HepG2 (cell line): ENCODE measurements at regions not wholly inside any gene's neighbourhood (a gene's known extent, or its start where the extent isn't known, plus 50 kb on each side); places are given as distances from the start of the nearest gene placed in this dataset.
"Not testable (repeated sequence)": the region's sequence is repeated elsewhere in the genome, so short reads cannot be mapped to it uniquely, and the experiment has no call there.

ENCODE experiments used
- ATAC-seq: fragments of 200-7000 bp; cut with Tn5 transposase; 3 replicates; pipeline ENCODE4 v1.9.1; 2020; ENCODE audit warnings: mild to moderate bottlenecking, moderate library complexity
- BruUV-seq: library from RNA; stranded (reverse); fragments of 400-500 nt; replicated peaks from 2 replicates; lab custom pipeline; 2021; lab: Mats Ljungman, UMichigan
- CTCF ChIA-PET: fragments of 300-600 bp; formaldehyde crosslinking; extraction: SDS; loops from one replicate; lab custom pipeline; 2021; ENCODE audit warnings: low total read pairs, inconsistent platforms, low intra/inter-chr PET ratio; lab: Yijun Ruan, JAX
- POLR2A ChIA-PET: fragments of 350-600 bp; sonication (Branson Sonifier 250); formaldehyde crosslinking; loops from one replicate; lab custom pipeline; 2020; ENCODE audit warnings: antibody characterized with exemption, inconsistent platforms; lab: Yijun Ruan, JAX
- DNase-seq: peaks from one replicate; pipeline ENCODE4 v3.0.0-alpha.2; 2015; ENCODE audit warnings: low spot score
- FAIRE-seq: peaks from 3 replicates; lab custom pipeline; 2011; peaks lifted over from hg19 to GRCh38; lab: Jason Lieb, UNC
- H2AFZ ChIP-seq: one replicate; pipeline ENCODE4 v1.6.1; 2011; ENCODE audit warnings: low read length, inconsistent platforms
- H3K27ac ChIP-seq: fragments of 300-600 bp; 3 replicates; pipeline ENCODE4 v1.8.0; 2011; ENCODE audit warnings: mixed run types, mild to moderate bottlenecking, mixed read lengths, low read length, inconsistent platforms; ENCODE audit not compliant: insufficient read depth; ENCODE audit errors: extremely low read length
- H3K27me3 ChIP-seq, 2 experiments: fragments of 200-600 bp in 1 of 2; 2 replicates in 1 of 2; 3 replicates in 1 of 2; pipeline versions ENCODE4 v1.6.0 to v1.8.0; 2011; ENCODE audit warnings: low read length in 2 of 2, mild to moderate bottlenecking in 2 of 2, moderate library complexity in 2 of 2, inconsistent platforms in 1 of 2; ENCODE audit not compliant: insufficient read depth in 2 of 2, control insufficient read depth in 1 of 2
- H3K36me3 ChIP-seq, 2 experiments: fragments of 200-600 bp in 1 of 2; replicated peaks in 1 of 2; 2 replicates in 1 of 2; 3 replicates in 1 of 2; pipeline versions ENCODE4 v1.5.1 to v1.8.0; 2011; ENCODE audit warnings: low read length in 2 of 2, inconsistent platforms in 1 of 2; ENCODE audit not compliant: insufficient read depth in 2 of 2, control insufficient read depth in 1 of 2
- H3K4me1 ChIP-seq: 2 replicates; pipeline ENCODE4 v1.5.1; 2012; ENCODE audit warnings: low read length, inconsistent platforms; ENCODE audit not compliant: insufficient read depth
- H3K4me2 ChIP-seq: 2 replicates; pipeline ENCODE4 v1.6.0; 2011; ENCODE audit warnings: low read depth, low read length, inconsistent platforms
- H3K4me3 ChIP-seq, 3 experiments: fragments of 200-600 bp in 1 of 3; sonication (generic), shearing (Covaris generic) in 1 of 3; replicated peaks in 1 of 3; 2 replicates each; pipeline ENCODE4 v1.5.1; 2011 to 2016; ENCODE audit warnings: low read length in 3 of 3, inconsistent platforms in 2 of 3, low read depth in 2 of 3, mild to moderate bottlenecking in 2 of 3, control low read depth in 1 of 3, mixed read lengths in 1 of 3; ENCODE audit not compliant: insufficient read depth in 1 of 3
- H3K79me2 ChIP-seq: one replicate; pipeline ENCODE4 v1.6.1; 2011; ENCODE audit warnings: low read length, inconsistent platforms; ENCODE audit not compliant: insufficient read depth
- H3K9ac ChIP-seq: 2 replicates; pipeline ENCODE4 v1.6.0; 2011; ENCODE audit warnings: mild to moderate bottlenecking, low read depth, low read length, inconsistent platforms; ENCODE audit not compliant: insufficient read depth
- H3K9me3 ChIP-seq: 2 replicates; pipeline ENCODE4 v1.5.1; 2012; ENCODE audit warnings: mild to moderate bottlenecking, low read length
- H4K20me1 ChIP-seq: 2 replicates; pipeline ENCODE4 v1.6.0; 2011; ENCODE audit warnings: inconsistent platforms, mild to moderate bottlenecking, low read length, moderate library complexity; ENCODE audit not compliant: insufficient read depth
- FOXA1 ChIP-seq, 2 experiments: fragments of 450-650 bp in 1 of 2; sonication (generic) in 1 of 2; formaldehyde crosslinking in 1 of 2; IDR thresholded peaks; 2 replicates each; pipeline versions ENCODE4 v1.4.0 to v1.6.1; 2016 to 2020; ENCODE audit warnings: missing genetic modification reagents in 1 of 2
- PPARG ChIP-seq: conservative IDR thresholded peaks from 2 replicates; pipeline ENCODE4 v1.6.1; 2016; ENCODE audit warnings: missing biosample characterization, missing genetic modification reagents
- SNAI1 ChIP-seq: sonication (generic); formaldehyde crosslinking; IDR thresholded peaks from 2 replicates; pipeline ENCODE4 v1.5.0; 2020; ENCODE audit warnings: mild to moderate bottlenecking, missing genetic modification reagents, borderline replicate concordance
- TBX3 ChIP-seq: fragments of 450-650 bp; IDR thresholded peaks from 2 replicates; pipeline ENCODE4 v1.6.1; 2017; ENCODE audit warnings: antibody characterized with exemption, mild to moderate bottlenecking, inconsistent platforms, borderline replicate concordance
- ZMAT3 ChIP-seq: sonication (generic); formaldehyde crosslinking; conservative IDR thresholded peaks from 2 replicates; pipeline ENCODE4 v1.7.0; 2021; ENCODE audit warnings: missing genetic modification reagents
- ZNF24 ChIP-seq: fragments of 450-650 bp; IDR thresholded peaks from 2 replicates; pipeline ENCODE4 v1.6.1; 2017; ENCODE audit warnings: antibody characterized with exemption, mild to moderate bottlenecking
- WGBS: methylation state at CpG from one replicate; pipeline ENCODE4 v1.1.6; 2017; ENCODE audit warnings: low lambda C conversion rate; 5-methylcytosine and 5-hydroxymethylcytosine counted together
- in situ Hi-C: cut with HindIII; loops from 2 replicates; pipeline ENCODE4 v1.10.0; 2017; ENCODE audit warnings: low pct_unique_long_range_greater_than_20kb; ENCODE audit not compliant: extremely low pct_ligation_motif_present
- intact Hi-C: fragments of 100-400 bp; cut with micrococcal nuclease; formaldehyde crosslinking; loops from one replicate; pipeline ENCODE4 v1.10.0; 2022; ENCODE audit not compliant: unreplicated experiment
- TF ChIP-seq, protein P1 (sequence below): IDR thresholded peaks from 2 replicates; pipeline ENCODE4 v1.6.1; 2012; ENCODE audit warnings: low read length, improper control_type of control experiment

DNA sequence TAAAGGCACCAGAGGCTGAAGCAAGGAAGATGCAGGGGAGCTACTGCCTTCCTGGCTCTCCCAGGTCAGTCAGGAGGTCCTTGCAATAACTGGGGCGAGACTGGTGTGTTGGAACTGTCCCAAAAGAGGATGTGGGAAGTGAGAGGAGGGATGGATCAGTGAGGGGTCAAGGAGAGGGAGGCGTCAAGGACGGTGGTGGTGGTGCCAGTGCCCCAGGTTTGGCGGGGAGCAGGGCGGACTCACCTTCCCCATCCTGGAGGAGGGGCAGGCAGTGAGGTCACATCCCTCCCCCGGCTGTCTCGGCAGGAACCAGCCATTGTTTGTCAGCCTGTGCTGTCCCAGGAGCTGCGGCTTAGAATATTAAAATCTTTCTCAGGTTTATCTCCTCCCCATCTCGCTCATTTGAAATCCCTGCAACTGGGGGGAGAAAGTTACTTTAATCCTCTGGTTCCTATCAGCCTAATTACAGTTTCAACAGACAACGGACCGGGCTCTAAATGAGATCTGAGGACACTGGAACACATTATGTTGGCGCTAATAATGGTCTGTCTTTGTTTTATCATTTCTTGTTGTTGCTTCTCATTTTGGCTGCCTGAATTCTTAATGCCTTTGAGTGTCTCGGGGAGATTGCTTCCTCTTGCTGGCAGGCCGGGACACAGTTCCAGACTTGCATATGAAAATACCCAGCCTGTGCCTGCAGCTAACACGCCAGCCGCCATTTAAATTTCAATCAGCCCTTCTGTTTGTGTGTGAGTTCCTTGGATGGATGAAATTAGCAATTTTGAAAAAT is 387.5 kb downstream of the RPS24 start:
- DNase-seq, result no peak
- POLR2A ChIA-PET, result no interaction called here
- Histone ChIP-seq H4K20me1 (no peaks in the 10 kb centered on the region), H3K27me3 (peaks cover 5 to 52% of the 10 kb centered on the region in 2 experiments; a peak in 4 of 5 replicates), H2AFZ (no peak overlapping the region), H3K27ac (no peak overlapping the region), H3K79me2 (no peaks in the 10 kb centered on the region), H3K4me1 (no peaks in the 10 kb centered on the region), H3K9ac (no peak overlapping the region), H3K36me3 (no peaks in the 10 kb centered on the region), H3K4me3 (no peak overlapping the region), H3K9me3 (no peaks in the 10 kb centered on the region), H3K4me2 (no peak overlapping the region)
- 42% methylated on average over 14 of the region's 16 CpGs for WGBS
- CTCF ChIA-PET, result no interaction called here
- ATAC-seq, result no peak
- no TSS peak for BruUV-seq
- no peak for FAIRE-seq
- intact Hi-C loops, result loop anchor here (10.0 kb wide), 1 partner anchor 376 kb away; no protein-coding TSS in a partner anchor
- TF ChIP-seq FOXA1 (IDR thresholded peaks at IDR 0.05), result no peak
- no peak for TF ChIP-seq FOXA1 (CRISPR knock-in tag; IDR thresholded peaks at IDR 0.05)
- TF ChIP-seq ZNF24, result no peak
- no peak for TF ChIP-seq PPARG (CRISPR knock-in tag)
- no peak for TF ChIP-seq TBX3
- TF ChIP-seq SNAI1 (CRISPR knock-in tag), result no peak
- TF ChIP-seq, protein P1, sequence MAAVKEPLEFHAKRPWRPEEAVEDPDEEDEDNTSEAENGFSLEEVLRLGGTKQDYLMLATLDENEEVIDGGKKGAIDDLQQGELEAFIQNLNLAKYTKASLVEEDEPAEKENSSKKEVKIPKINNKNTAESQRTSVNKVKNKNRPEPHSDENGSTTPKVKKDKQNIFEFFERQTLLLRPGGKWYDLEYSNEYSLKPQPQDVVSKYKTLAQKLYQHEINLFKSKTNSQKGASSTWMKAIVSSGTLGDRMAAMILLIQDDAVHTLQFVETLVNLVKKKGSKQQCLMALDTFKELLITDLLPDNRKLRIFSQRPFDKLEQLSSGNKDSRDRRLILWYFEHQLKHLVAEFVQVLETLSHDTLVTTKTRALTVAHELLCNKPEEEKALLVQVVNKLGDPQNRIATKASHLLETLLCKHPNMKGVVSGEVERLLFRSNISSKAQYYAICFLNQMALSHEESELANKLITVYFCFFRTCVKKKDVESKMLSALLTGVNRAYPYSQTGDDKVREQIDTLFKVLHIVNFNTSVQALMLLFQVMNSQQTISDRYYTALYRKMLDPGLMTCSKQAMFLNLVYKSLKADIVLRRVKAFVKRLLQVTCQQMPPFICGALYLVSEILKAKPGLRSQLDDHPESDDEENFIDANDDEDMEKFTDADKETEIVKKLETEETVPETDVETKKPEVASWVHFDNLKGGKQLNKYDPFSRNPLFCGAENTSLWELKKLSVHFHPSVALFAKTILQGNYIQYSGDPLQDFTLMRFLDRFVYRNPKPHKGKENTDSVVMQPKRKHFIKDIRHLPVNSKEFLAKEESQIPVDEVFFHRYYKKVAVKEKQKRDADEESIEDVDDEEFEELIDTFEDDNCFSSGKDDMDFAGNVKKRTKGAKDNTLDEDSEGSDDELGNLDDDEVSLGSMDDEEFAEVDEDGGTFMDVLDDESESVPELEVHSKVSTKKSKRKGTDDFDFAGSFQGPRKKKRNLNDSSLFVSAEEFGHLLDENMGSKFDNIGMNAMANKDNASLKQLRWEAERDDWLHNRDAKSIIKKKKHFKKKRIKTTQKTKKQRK, result no peak
- TF ChIP-seq ZMAT3 (CRISPR knock-in tag), result no peak
- in situ Hi-C loops, result no loop called here

GRCh38 chr10:78424050-78424449 is 390.4 kb downstream of the RPS24 start:
- 100% methylated on average over 2 of the region's 2 CpGs for WGBS
- POLR2A ChIA-PET, H3K4me3 ChIP-seq, H3K9ac ChIP-seq, ATAC-seq, DNase-seq, H3K4me1 ChIP-seq, H3K9me3 ChIP-seq, in situ Hi-C loops, FAIRE-seq, BruUV-seq, H3K36me3 ChIP-seq, H3K4me2 ChIP-seq, H3K79me2 ChIP-seq, H3K27ac ChIP-seq, H4K20me1 ChIP-seq, H2AFZ ChIP-seq: not testable (repeated sequence)
- CTCF ChIA-PET, result interaction anchor here (0.7 to 2.2 kb wide), 4 partner anchors 97 to 236 kb away, joined by 3 to 7 read pairs (median 4); no protein-coding TSS in a partner anchor
- intact Hi-C loops, result loop anchor here (1.0 to 10.0 kb wide), 3 partner anchors 97 to 379 kb away; no protein-coding TSS in a partner anchor
- H3K27me3 ChIP-seq, result peaks cover 5 to 33% of the 10 kb centered on the region in 2 experiments; a peak in 4 of 5 replicates
